GM20000 (cell line): ENCODE measurements at regions not wholly inside any gene's neighbourhood (a gene's known extent, or its start where the extent isn't known, plus 50 kb on each side); places are given as distances from the start of the nearest gene placed in this dataset.

Source experiments
- DNase-seq: peaks from one replicate; pipeline ENCODE4 v3.0.0; 2012; ENCODE audit warnings: low spot score
- CTCF ChIP-seq: IDR thresholded peaks from 2 replicates; pipeline ENCODE4 v1.5.1; 2012; ENCODE audit warnings: mild to moderate bottlenecking, control low read depth; ENCODE audit errors: extremely low read depth, missing control alignments

- DNase-seq = no peak
- TF ChIP-seq CTCF = no peak
Measured at GRCh38 chr6:15754706-15755079, 91.9 kb upstream of the DTNBP1 start.

GRCh38 chr6:15754035-15754705 is 91.3 kb upstream of the DTNBP1 start:
- no peak for DNase-seq
- TF ChIP-seq CTCF = no peak

- no peak for TF ChIP-seq CTCF
- DNase-seq = no peak
Measured at GRCh38 chr6:15752820-15753219, 90.0 kb upstream of the DTNBP1 start.

GRCh38 chr6:15751721-15752350 is 89.0 kb upstream of the DTNBP1 start:
- no peak for TF ChIP-seq CTCF
- no peak for DNase-seq

GRCh38 chr6:15748341-15748740 is 85.5 kb upstream of the DTNBP1 start:
- no peak for DNase-seq
- no peak for TF ChIP-seq CTCF

GRCh38 chr6:15747354-15747883 is 84.6 kb upstream of the DTNBP1 start:
- DNase-seq = no peak
- no peak for TF ChIP-seq CTCF

GRCh38 chr6:15745781-15746180 is 83.0 kb upstream of the DTNBP1 start:
- no peak for TF ChIP-seq CTCF

More at GRCh38 chr6:15745781-15746180, 83.0 kb upstream of the DTNBP1 start:
- no peak for DNase-seq
